Epithelial cell of proximal tubule (primary cell): ENCODE measurements at regions not wholly inside any gene's neighbourhood (a gene's known extent, or its start where the extent isn't known, plus 50 kb on each side); places are given as distances from the start of the nearest gene placed in this dataset.

Source experiments
- DNase-seq: peaks from one replicate; pipeline ENCODE4 v3.0.0-alpha.2; 2011; ENCODE audit warnings: low read depth
- H3K4me3 ChIP-seq: 2 replicates; pipeline ENCODE4 v1.5.1; 2011; ENCODE audit warnings: low read depth, mild to moderate bottlenecking, low read length
- CTCF ChIP-seq: conservative IDR thresholded peaks from 2 replicates; pipeline ENCODE4 v1.5.1; 2012; ENCODE audit warnings: low read depth, mild to moderate bottlenecking, low read length

DNA sequence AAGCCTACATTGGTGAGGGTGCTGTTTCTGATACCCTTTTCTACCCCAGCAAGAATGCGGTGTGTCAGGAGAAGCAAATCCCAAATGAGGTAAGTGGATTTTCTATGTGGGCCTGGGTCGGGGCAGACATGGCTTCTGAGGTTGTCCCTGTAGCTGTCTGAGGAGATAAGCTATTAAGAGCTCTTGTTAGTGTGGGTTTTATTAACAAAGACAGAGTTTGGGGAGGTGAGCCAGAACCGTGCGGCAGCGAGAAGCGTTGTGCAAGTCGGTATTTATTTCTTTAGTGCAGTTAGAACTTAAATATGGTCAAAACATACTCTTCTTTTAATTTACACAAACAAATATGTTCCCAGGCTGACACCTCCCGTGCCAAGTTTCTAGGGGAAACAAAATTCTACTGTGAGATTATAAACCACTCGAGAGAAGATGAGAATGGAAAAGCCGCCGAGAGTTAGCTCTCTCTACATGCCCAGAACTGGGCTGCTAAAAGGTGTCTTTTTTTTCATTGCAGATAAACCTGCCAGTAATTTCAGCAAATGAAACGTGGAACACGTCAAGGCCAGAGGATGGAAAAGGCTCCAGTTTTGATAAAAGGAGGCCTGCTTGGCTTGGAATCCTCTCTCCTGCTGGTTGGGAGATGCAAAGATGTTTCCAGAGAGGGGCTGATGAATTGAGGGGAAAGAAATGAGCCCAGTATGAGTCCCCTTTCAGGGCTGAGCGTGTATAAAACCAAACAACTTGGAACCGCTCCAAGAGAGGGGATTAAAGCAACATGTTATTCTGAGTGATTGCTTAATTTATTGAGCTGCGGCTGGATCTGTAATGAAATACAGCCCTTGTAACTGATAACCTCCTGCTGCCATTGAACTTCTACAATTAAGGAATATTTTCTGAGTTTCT lies 254.6 kb downstream of the MRTFB start:
- H3K4me3 ChIP-seq: no peak overlapping the region
- no peak for TF ChIP-seq CTCF
- no peak for DNase-seq

GRCh38 chr16:14324581-14324980 lies 253.5 kb downstream of the MRTFB start:
- DNase-seq: no peak
- TF ChIP-seq CTCF: no peak
- H3K4me3 ChIP-seq: no peak overlapping the region

- H3K4me3 ChIP-seq: no peak overlapping the region
- DNase-seq: no peak
- no peak for TF ChIP-seq CTCF
These were observed 251.1 kb downstream of the MRTFB start for GRCh38 chr16:14322186-14322585.

DNA sequence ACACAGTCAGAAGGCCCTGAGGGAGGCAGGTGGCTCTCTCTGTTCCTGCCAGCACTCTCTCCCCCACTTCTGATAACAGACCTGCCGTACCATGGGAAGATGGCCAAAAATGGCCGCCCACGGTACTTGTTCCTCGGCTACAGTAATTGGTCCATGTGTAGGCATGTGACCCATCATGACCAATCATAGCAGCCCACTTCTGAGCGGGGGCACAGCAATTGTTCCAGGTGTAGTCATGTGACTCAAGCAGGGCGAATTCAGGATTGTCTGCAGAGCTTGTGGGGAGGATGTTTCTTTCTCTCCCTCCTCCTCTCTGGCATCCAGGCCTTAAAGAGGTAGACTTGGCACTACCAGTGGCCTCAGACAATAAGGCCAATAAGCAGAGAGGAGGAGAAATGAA lies 250.4 kb downstream of the MRTFB start:
- DNase-seq: no peak
- TF ChIP-seq CTCF: no peak
- no peak overlapping the region for H3K4me3 ChIP-seq

GRCh38 chr16:14320406-14320805 lies 249.3 kb downstream of the MRTFB start:
- no peak for DNase-seq
- TF ChIP-seq CTCF: no peak
- H3K4me3 ChIP-seq: no peak overlapping the region
